ENCODE measurements at regions not wholly inside any gene's neighbourhood (a gene's known extent, or its start where the extent isn't known, plus 50 kb on each side); places are given as distances from the start of the nearest gene placed in this dataset.
"Not testable (repeated sequence)": the region's sequence is repeated elsewhere in the genome, so short reads cannot be mapped to it uniquely, and the experiment has no call there.

- DNase-seq (ENCODE audit: low read depth) = no peak
Measured at GRCh38 chr16:88321635-88322499, 60.9 kb upstream of the ZNF469 start.

- DNase-seq (ENCODE audit: low read depth) = no peak
Measured at GRCh38 chr16:88322500-88322970, 60.2 kb upstream of the ZNF469 start.

DNA sequence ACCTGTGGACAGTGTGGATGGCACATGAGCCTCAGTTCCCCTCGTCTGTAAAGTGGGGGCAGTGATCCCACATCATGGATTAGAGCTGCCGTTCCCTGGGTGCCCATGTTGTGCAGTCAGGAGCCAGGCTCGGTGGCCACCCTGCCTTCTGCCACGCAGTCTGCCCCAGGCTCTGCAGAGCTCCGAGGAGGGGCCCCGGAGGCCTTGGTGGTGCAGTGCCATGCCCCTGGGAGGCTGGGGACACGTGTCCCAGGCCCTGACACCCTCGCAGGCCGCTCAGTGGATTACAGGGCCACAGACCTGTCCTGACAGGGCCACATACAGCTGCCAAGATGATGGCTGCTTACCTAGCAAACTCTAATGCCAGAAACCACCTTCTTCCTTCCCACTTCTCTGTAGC, 59.7 kb upstream of the ZNF469 start:
- DNase-seq (ENCODE audit: low read depth) = no peak

DNA sequence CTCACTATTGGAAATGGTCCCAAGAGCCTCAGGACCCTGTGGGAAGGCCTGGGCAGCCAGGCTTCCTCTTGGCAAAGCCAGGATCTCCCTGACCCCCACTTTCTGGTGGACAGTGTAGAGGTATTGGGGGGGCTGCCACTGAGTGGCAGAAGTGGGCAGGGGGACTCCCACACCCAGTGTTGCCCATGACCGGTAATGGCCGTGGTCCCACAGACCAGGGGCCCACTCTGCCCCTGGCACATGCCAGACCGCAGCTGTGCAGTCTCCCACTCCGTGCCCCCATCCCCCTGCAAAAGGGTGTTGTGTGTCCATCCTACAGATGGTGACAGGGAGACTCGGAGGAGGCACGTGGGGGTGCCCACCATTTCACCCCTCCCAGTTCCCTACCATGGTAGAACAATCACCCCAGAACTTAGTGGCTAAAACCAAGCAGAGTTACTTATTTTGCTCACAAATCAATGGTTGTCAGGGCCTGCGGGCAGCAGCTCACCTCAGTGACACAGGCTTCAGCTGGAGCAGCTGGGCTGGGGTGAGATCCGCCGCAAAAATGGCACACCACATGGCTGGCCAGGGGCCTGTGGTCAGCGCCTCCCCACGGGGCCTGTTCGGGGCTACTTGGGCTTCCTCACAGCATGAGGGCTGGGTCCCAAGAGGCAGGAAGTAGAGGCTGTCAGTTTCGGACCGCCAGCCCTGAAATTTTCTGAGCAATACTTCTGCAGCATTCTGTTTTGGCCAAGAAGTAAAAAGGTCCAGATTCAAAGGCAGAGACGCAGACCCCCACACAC, 59.0 kb upstream of the ZNF469 start:
- no peak for DNase-seq (ENCODE audit: low read depth)

- no peak for DNase-seq (ENCODE audit: low read depth)
Measured at GRCh38 chr16:88325087-88325750, 57.5 kb upstream of the ZNF469 start.

DNA sequence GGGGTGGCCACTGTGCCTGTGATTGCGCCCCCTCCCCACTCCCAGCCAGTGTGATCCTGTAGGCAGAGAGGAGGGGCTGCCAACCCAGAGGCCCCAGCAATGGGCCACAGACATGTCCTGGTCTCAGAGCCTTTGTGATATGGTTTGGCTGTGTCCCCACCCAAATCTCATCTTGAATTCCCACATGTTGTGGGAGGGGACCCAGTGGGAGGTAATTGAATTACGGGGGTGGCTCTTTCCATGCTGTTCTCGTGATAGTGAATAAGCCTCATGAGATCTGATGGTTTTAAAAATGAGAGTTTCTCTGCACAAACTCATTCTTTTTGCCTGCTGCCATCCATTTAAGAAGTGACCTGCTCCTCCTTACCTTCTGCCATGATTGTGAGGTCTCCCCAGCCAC, 56.8 kb upstream of the ZNF469 start:
- DNase-seq (ENCODE audit: low read depth) = no peak

DNA sequence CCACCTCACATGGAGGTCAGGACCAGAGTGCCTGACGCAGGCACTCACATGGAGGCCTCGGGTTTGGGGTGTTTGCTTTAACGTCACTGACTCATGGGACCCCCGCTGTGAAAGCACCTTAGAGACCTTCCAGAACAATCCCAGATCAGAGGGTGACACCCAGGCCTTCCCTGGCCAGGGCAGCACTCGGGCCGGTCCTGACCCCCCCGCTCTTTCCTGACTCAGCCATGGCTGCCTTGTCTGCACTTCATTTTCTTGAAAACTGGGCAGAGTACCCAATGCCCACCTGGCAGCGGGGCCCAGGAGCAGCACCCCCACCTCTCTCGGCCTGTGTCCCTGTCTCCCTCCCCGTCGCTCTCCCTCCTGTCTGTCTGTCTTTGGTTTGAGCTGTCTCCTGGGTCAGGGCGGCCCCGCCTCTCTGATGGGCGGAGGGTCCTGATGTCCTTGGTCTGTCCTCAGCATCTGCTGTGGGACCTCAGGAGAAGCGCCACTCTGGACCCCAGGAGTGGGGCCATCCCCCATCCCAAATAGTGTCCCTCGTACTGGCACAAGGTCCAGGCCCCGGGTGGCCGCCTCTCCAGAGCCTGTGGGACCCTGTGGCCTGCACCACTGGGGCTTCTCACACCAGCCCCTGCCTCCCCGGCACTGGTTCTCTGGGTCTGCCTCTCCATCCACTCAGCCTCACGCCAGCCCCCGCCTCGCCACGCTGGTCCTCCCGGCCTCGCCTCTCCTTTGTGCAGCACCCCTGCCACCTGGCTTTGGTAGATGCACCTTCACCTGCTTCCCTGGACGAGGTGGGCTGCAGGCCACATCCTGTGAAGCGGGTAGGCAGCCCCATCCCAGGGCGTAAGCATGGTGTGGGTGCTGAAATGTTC, 55.9 kb upstream of the ZNF469 start:
- DNase-seq (ENCODE audit: low read depth) = no peak

DNA sequence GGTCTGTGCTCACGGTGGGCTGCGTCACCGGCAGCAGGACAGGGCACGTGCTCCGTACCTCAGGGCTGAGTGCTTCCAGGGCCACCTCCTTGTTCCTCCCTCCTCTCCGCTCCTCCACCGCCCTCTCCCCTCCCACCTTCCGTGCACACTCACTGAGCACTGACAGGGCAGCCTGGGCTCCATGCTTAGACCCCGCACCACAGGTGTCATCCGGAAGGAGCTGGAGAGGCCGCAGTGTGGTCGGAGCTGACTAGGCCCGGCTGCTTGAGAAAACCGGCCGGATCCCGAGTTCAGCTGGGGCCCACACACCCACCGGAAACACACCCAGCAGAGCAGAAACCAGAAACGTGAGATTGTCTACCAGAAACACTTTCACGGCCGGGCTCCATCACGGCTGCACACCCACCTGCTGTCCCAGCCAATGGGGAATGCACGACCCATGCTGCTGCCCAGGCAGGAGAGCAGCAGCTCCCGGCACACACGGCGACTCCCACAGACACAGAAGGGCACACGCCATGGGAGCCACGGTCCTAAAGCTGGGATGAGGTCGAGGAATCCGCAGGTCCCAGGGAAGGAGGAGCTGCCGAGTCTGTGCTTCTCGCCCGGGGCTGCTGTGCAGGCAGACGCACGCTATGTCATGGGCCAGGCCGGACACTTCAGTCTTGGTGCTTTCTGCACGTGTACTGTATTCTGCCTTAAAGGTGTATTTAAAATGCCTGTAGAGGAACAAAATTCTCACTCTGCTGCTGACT, 55.0 kb upstream of the ZNF469 start:
- peak; percentile 42 for DNase-seq (ENCODE audit: low read depth)

DNA sequence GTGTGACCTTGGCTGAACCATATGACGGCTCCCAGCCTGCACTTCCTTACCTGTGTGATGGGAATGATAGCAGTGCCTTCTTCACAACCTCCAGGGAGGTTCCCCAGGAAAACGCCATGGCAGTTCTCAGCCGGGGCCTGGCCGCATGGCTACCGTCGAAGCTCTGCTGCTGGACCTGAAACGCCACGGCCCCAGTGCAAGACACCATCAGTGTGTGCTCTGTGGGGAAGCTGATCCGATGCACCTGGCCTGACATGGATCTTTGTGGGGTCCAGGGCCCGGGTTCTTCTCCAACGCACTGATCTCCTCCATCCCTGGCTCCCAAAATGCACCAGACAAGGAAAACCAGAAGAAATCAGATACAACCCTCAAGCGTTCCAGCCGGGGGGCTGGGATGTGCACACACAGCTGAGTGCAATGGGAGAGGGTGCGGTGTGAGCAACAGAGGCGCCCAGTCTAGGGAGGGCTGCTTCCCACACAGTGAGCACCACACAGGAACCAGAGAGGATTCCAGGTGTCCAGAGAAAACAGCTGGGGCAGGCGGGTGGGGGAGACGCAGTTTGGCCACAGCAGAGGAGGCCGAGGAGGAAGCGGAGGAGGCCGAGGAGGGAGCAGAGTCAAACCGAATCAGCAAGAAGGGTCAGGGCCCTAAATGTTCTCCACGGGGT, 54.3 kb upstream of the ZNF469 start:
- DNase-seq (ENCODE audit: low read depth) = no peak

DNA sequence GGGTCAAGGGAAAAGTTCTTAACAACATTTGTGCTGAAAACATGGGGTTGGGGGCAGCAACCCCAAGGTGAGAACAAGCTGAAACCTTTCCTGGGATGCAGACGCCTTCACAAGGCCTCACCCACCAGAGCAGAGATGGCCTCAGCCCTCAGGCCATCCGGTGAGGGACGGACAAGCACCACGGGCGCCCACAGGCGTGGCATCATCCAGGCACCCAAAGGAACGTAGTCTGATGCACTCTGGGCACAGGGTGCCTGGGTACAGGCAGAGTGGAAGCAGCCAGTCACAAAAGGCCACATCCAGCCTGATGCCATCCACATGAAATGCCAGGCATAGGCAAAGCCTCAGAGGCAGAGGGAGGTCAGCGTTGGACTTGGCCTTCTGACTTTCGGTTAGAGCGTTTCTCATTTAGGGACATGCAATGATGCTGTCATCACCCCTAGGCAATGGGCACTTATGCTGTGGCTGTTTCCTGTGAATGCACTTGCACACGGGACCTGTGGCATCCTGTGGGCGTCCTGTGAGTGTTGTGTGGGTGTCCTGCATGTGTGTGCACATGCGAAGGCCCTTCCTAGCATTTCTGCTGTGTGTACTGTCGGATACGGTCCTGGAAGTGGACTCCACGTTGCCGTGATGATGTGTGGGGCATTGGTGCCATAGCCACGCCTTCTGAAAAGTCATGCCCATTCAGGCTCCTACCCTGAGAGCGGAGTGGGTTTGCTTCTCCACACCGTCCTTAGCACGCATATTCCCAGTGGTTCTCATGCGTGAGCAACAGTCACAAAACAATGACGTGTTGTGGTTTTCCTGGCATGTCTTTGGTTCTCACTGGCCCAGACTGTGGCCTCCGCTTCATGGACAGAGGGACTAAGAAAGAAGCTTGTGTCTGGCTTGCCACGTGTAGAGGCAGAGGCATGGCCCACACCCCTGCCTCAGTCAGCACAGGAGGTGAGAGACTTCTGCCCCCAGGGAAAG, 52.7 kb upstream of the ZNF469 start:
- DNase-seq (ENCODE audit: low read depth) = no peak

DNA sequence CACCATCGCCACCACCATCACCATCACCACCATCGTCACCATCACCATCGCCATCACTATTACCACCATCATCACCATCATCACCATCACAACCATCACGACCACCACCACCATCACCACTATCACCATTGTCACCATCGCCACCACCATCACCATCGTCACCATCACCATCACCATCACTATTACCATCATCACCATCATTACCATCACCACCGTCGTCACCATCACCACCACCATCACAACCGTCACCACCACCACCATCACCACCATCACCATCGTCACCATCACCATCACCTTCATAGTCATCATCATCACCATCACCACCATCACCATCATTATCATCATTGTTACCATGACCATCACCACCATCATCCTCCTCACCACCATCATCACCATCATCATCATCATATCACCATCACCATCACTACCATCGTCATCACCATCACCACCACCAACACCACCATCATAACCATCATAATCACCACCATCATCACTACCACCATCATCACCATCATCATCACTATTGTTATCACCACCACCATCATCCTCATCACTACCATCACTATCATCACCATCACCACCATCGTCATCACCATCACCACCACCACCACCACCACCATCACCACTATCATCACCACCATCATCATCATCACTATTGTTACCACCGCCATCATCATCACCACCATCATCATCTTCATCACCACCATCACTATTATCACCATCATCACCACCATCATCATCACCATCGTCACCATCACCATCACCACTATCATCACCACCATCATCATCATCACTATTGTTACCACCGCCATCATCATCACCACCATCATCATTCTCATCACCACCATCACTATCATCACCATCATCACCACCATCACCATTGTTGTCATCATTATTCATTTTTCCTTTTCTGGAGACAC, 51.5 kb upstream of the ZNF469 start:
- no peak for DNase-seq (ENCODE audit: low read depth)

DNA sequence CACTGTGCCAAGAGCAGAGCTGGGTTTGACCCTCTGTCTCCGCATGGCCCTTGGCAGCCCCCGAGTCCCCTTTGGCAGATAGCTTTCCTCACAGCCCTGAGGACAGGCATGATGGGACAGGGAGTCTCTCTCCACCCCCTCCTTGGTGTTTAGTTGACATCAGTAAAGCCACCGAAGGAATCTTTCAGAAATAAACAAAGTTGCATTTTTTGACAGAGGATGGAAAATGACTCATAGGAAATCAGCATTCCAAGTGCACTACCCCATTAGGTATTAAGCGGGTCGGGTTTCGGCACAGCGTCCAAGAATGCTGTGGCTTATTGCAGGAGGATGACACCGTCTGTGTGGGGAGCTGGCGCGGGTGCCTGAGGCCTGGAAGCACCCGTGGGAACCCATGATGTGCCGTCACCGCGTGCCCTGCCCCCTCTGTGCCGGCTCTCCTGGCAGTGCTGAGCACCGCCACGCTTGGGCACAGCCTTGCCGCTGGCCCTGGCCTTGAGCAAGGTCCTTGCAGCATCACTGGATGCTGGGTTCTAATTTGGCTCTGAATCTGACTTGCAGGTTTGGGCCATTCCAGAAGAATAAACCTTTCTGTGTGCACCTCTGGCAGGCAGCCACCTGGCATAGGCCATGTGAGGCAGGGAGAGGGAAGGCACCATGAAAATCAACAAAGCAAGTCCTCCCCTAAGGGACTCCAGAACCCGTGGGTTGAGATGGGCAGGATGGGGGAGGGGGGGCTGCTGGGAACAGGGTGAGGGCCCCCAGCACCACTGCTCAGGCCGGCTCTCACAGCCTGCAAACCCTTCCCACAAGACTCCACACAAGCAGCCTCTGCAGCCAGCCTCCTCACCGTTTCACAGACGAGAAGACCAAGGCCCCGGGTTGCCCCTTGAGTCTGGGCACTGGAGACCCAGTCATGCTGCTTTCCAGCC, 50.5 kb upstream of the ZNF469 start:
- DNase-seq (ENCODE audit: low read depth) = peak; percentile 99

DNA sequence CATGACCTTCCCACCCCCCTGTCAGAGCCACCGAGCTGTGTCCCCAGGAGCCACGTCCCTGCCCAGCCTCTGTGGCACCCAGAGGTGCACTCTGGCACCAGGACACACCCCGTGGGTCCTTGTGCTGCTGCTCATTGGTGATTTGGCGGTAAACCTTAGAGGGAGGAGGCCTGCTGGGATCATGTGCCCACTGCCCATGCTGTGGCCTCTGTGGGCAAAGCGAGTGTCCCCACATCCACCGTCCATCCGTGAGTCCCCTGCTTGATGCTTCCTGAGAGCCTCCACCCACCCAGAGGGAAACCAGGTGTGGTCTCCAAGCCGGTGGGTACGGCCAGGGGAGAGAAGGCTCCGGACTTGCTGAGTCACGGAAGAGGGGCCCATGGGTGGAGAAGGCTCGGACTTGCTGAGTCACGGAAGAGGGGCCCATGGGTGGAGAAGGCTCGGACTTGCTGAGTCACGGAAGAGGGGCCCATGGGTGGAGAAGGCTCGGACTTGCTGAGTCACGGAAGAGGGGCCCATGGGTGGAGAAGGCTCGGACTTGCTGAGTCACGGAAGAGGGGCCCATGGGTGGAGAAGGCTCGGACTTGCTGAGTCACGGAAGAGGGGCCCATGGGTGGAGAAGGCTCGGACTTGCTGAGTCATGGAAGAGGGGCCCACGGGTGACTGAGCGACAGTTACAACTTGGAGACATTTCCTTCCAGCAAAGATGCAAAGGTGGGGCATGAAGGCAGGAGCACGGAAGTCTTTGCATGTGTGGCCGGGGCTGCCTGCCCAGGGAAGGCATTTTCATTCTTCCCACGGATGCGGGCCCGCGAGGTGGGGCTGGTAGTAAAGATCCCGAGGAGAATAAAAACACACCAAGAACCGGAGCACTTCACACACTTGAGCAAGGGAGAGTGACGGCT, 49.6 kb upstream of the ZNF469 start:
- not testable (repeated sequence) for DNase-seq (ENCODE audit: low read depth)

All from non-pigmented ciliary epithelial cell (primary cell).